KG1 (cell line): ENCODE measurements at regions not wholly inside any gene's neighbourhood (a gene's known extent, or its start where the extent isn't known, plus 50 kb on each side); places are given as distances from the start of the nearest gene placed in this dataset.

Source experiments
- DNase-seq: peaks from one replicate; lab custom pipeline; 2025; lab: John Stamatoyannopoulos, UW

GRCh38 chr15:25504307-25504706 lies 65.5 kb upstream of the UBE3A start:
- no peak for DNase-seq

GRCh38 chr15:25501828-25502446 lies 63.1 kb upstream of the UBE3A start:
- DNase-seq, result peak; percentile 21

- no peak for DNase-seq
These were observed 60.0 kb upstream of the UBE3A start for GRCh38 chr15:25498835-25499234.

DNA sequence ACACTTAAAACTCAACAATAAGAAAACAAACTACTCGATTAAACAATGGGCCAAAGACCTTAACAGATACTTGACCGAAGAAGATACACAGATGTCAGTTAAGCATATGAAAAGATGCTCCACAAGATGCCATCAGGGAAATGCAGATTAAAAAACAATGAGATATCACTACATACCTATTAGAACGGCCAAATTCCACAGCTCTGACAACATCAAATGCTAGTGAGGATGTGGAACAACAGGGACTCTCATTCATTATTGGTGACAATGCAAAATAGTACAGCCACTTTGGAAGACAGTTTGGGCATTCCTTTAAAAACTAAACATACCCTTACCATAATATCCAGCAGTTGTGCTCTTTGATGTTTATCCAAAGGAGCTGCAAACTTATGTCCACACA lies 59.1 kb upstream of the UBE3A start:
- no peak for DNase-seq

- DNase-seq, result no peak
These were observed 55.2 kb upstream of the UBE3A start for GRCh38 chr15:25493823-25494526.

DNA sequence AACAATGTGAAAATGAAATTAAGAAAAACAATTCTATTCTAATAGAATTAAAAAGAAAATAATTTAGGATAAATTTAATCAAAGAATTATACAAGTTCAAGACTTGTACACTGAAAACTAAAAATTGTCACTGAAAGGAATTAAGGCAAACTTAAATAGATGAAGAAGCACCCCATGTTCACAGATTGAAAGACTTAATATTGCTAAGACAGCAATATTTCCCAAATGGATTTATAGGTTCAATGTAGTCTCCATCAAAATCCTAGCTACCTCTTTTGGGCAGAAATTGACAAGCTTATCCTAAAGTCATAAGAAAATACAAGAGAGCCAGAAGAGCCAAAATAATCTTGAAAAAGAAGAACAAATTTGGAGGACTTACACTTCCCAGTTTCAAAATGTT lies 53.5 kb upstream of the UBE3A start:
- DNase-seq, result no peak
